ENCODE measurements at regions not wholly inside any gene's neighbourhood (a gene's known extent, or its start where the extent isn't known, plus 50 kb on each side); places are given as distances from the start of the nearest gene placed in this dataset.

DNA sequence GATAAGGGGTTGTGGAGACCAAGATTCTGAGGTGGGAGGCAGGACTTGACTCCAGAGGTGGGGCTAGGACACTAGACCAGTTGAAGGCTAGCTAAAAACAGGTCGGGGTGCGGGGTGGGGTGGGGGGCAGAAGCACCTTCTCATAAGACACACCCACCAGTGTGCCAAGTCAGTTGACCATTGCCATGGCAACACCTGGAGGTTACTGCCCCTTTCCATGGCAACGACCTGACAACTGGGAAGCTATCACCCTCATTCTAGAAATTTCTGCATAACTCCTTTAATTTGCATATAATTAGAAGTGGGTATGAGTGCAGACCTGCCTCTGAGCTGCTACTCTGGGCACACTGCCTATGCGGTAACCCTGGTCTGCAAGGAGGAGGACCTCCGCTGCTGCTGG lies 53.9 kb upstream of the ALOX12 start:
- no peak overlapping the region for H3K9ac ChIP-seq (ENCODE audit: low read length)
- no peaks in the 10 kb centered on the region for H3K27me3 ChIP-seq (ENCODE audit: control insufficient read depth, insufficient read depth, low read length)
- no peaks in the 10 kb centered on the region for H3K4me1 ChIP-seq (ENCODE audit: control insufficient read depth, insufficient read depth, low read length)
- H3K36me3 ChIP-seq (ENCODE audit: control insufficient read depth, insufficient read depth, low read length), result no peaks in the 10 kb centered on the region
- H3K4me3 ChIP-seq (ENCODE audit: low read depth, low read length), result no peak overlapping the region
- H3K27ac ChIP-seq (ENCODE audit: low read depth, low read length), result no peak overlapping the region
- H3K9me3 ChIP-seq (ENCODE audit: control insufficient read depth, insufficient read depth, low read depth, low read length), result no peaks in the 10 kb centered on the region

DNA sequence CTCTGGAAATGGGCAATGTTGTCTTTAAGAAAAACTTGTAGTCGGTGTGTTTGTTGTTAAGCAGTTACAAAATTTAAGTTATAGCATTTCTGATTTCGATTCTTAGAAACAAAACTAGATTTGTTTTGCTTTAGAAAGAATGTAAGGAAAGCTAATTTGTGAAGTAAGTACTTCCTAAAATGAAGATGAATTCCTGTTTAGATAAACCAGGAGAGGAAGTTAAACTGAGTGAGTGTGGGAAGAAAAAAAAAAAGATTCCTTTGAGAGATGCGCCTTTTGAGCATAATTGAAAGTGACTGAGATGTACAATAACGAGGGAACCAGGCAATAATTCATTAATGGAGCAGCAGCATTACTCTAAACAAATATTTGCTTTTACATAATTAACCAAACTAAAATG lies 52.4 kb upstream of the ALOX12 start:
- Histone ChIP-seq H3K36me3 (ENCODE audit: control insufficient read depth, insufficient read depth, low read length) (no peaks in the 10 kb centered on the region), H3K4me3 (ENCODE audit: low read depth, low read length) (no peak overlapping the region), H3K4me1 (ENCODE audit: control insufficient read depth, insufficient read depth, low read length) (no peaks in the 10 kb centered on the region), H3K9ac (ENCODE audit: low read length) (no peak overlapping the region), H3K27me3 (ENCODE audit: control insufficient read depth, insufficient read depth, low read length) (no peaks in the 10 kb centered on the region), H3K27ac (ENCODE audit: low read depth, low read length) (no peak overlapping the region), H3K9me3 (ENCODE audit: control insufficient read depth, insufficient read depth, low read depth, low read length) (no peaks in the 10 kb centered on the region)
